PFSK-1 (cell line): ENCODE measurements at regions not wholly inside any gene's neighbourhood (a gene's known extent, or its start where the extent isn't known, plus 50 kb on each side); places are given as distances from the start of the nearest gene placed in this dataset.

Experiments
- FOXP2 ChIP-seq: optimal IDR thresholded peaks from 2 replicates; pipeline ENCODE3; 2011; ENCODE audit warnings: borderline replicate concordance, control low read depth, inconsistent platforms; ENCODE audit not compliant: insufficient read depth; ENCODE audit errors: extremely low read length, extremely low read depth
- POLR2AphosphoS5 ChIP-seq: IDR thresholded peaks from 2 replicates; pipeline ENCODE4 v1.6.1; 2012; ENCODE audit warnings: low read depth, mild to moderate bottlenecking, control low read depth, low read length, moderate library complexity
- REST ChIP-seq, 2 experiments: IDR thresholded peaks; 2 replicates each; pipeline versions ENCODE4 v1.6.1 to v1.8.0; 2011 to 2012; ENCODE audit warnings: low read depth in 2 of 2, low read length in 2 of 2, control low read depth in 1 of 2, inconsistent platforms in 1 of 2, mild to moderate bottlenecking in 1 of 2, moderate library complexity in 1 of 2; ENCODE audit not compliant: insufficient read depth in 1 of 2
- SIN3A ChIP-seq: IDR thresholded peaks from 2 replicates; pipeline ENCODE4 v1.6.1; 2012; ENCODE audit warnings: mild to moderate bottlenecking, low read length, moderate library complexity, borderline replicate concordance; ENCODE audit not compliant: insufficient read depth
- TAF1 ChIP-seq: IDR thresholded peaks from 2 replicates; pipeline ENCODE4 v1.6.1; 2012; ENCODE audit warnings: low read length, control low read depth, borderline replicate concordance; ENCODE audit not compliant: insufficient read depth

- TF ChIP-seq TAF1 (no peak), SIN3A (no peak), POLR2AphosphoS5 (no peak), REST (IDR thresholded peaks at IDR 0.05; ENCODE audit: insufficient read depth in 1 of 2, low read depth in 2 of 2, low read length in 2 of 2) (no peak), FOXP2 (no peak)
These were observed 225.9 kb upstream of the CSF3R start for GRCh38 chr1:36708587-36708986.

- TF ChIP-seq SIN3A: no peak
- no peak for TF ChIP-seq REST (IDR thresholded peaks at IDR 0.05; ENCODE audit: insufficient read depth in 1 of 2, low read depth in 2 of 2, low read length in 2 of 2)
- TF ChIP-seq TAF1: no peak
- TF ChIP-seq FOXP2: no peak
- no peak for TF ChIP-seq POLR2AphosphoS5
These were observed 224.5 kb upstream of the CSF3R start for GRCh38 chr1:36707221-36707620.

GRCh38 chr1:36706416-36706815, 223.7 kb upstream of the CSF3R start:
- no peak for TF ChIP-seq REST (IDR thresholded peaks at IDR 0.05; ENCODE audit: insufficient read depth in 1 of 2, low read depth in 2 of 2, low read length in 2 of 2)
- TF ChIP-seq POLR2AphosphoS5: no peak
- TF ChIP-seq TAF1: no peak
- TF ChIP-seq SIN3A: no peak
- no peak for TF ChIP-seq FOXP2

GRCh38 chr1:36705629-36706028, 222.9 kb upstream of the CSF3R start:
- TF ChIP-seq POLR2AphosphoS5: no peak
- TF ChIP-seq TAF1: no peak
- TF ChIP-seq SIN3A: no peak
- no peak for TF ChIP-seq REST (IDR thresholded peaks at IDR 0.05; ENCODE audit: insufficient read depth in 1 of 2, low read depth in 2 of 2, low read length in 2 of 2)
- TF ChIP-seq FOXP2: no peak

- TF ChIP-seq FOXP2 (no peak), REST (IDR thresholded peaks at IDR 0.05; ENCODE audit: insufficient read depth in 1 of 2, low read depth in 2 of 2, low read length in 2 of 2) (0 out of 4 replicates have a peak, but pooled peaks of 1 of the 2 experiments have one; percentile 48)
These were observed 221.0 kb upstream of the CSF3R start for GRCh38 chr1:36703526-36704208.
